Smooth muscle cell (in vitro differentiated cells): ENCODE measurements at regions not wholly inside any gene's neighbourhood (a gene's known extent, or its start where the extent isn't known, plus 50 kb on each side); places are given as distances from the start of the nearest gene placed in this dataset.
A peak's percentile ranks its signal among the peaks of the same experiment; 100 is the strongest.

Experiments used
- DNase-seq: peaks from one replicate; lab custom pipeline; 2025; ENCODE audit not compliant: unreplicated experiment; lab: John Stamatoyannopoulos, UW
- H2AFZ ChIP-seq: fragments of 200-600 bp; sonication (generic); 2 replicates; pipeline ENCODE4 v1.6.0; 2016; ENCODE audit warnings: antibody characterized with exemption, low read depth, mild to moderate bottlenecking
- H3F3A ChIP-seq: fragments of 200-600 bp; sonication (generic); 2 replicates; pipeline ENCODE4 v1.6.0; 2017; ENCODE audit warnings: antibody characterized with exemption, low read depth
- H3K27ac ChIP-seq: fragments of 200-600 bp; sonication (generic); 2 replicates; pipeline ENCODE4 v1.5.1; 2016; ENCODE audit warnings: low read depth, mild to moderate bottlenecking
- H3K27me3 ChIP-seq: fragments of 200-600 bp; sonication (generic); 2 replicates; pipeline ENCODE4 v1.6.1; 2016; ENCODE audit warnings: low read depth, mild to moderate bottlenecking
- H3K36me3 ChIP-seq: fragments of 200-600 bp; sonication (generic); 2 replicates; pipeline ENCODE4 v1.5.1; 2016; ENCODE audit warnings: low read depth
- H3K4me1 ChIP-seq: fragments of 200-600 bp; sonication (generic); 2 replicates; pipeline ENCODE4 v1.5.1; 2016; ENCODE audit warnings: low read depth
- H3K4me2 ChIP-seq: fragments of 200-600 bp; sonication (generic); 2 replicates; pipeline ENCODE4 v1.6.0; 2016; ENCODE audit warnings: mild to moderate bottlenecking
- H3K4me3 ChIP-seq: fragments of 200-600 bp; sonication (generic); 2 replicates; pipeline ENCODE4 v1.5.1; 2016; ENCODE audit warnings: mild to moderate bottlenecking
- H3K79me2 ChIP-seq: fragments of 200-600 bp; sonication (generic); 2 replicates; pipeline ENCODE4 v1.6.0; 2016; ENCODE audit warnings: low read depth, mild to moderate bottlenecking
- H3K9ac ChIP-seq: fragments of 200-600 bp; sonication (generic); 2 replicates; pipeline ENCODE4 v1.6.0; 2016; ENCODE audit warnings: low read depth
- H3K9me3 ChIP-seq: fragments of 200-600 bp; sonication (generic); replicated peaks from 2 replicates; pipeline ENCODE4 v1.5.1; 2016; ENCODE audit warnings: low read depth
- H4K20me1 ChIP-seq: fragments of 200-600 bp; sonication (generic); 2 replicates; pipeline ENCODE4 v1.6.0; 2016; ENCODE audit warnings: low read depth
- WGBS: methylation state at CpG from one replicate; pipeline ENCODE4 v1.1.7; 2016; ENCODE audit warnings: low lambda C conversion rate; 5-methylcytosine and 5-hydroxymethylcytosine counted together
- TF ChIP-seq, protein P1 (sequence below): fragments of 200-600 bp; sonication (generic); IDR thresholded peaks from 2 replicates; pipeline ENCODE4 v1.5.1; 2017; ENCODE audit warnings: borderline replicate concordance, mild to moderate bottlenecking, antibody characterized with exemption; ENCODE audit not compliant: insufficient read depth, poor library complexity, severe bottlenecking

DNA sequence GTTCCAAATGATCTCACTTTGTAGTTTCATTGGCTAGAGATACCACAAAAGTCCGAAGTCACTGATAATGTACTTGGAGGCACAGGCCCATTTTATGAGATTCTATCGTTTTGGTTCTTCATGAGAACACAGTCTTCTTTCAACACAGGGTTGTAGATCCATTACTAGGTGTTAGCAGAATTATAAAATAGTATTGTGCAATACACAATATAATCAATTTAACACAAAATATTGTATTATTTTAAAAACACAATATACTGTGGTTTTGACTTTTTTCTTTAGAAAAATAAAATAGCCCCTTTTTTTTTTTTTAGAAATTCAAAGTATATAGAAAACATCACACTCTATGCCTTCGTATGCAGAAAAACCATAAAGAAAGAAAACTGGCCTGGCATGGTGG lies 138.6 kb upstream of the TSC22D2 start:
- Histone ChIP-seq H4K20me1 (no peaks in the 10 kb centered on the region), H3K27me3 (no peaks in the 10 kb centered on the region), H3K27ac (no peak overlapping the region), H3F3A (peaks cover 10% of the 10 kb centered on the region), H3K9me3 (no peaks in the 10 kb centered on the region), H3K36me3 (no peaks in the 10 kb centered on the region), H2AFZ (no peak overlapping the region), H3K4me1 (no peaks in the 10 kb centered on the region), H3K79me2 (no peaks in the 10 kb centered on the region), H3K9ac (no peak overlapping the region), H3K4me2 (no peak overlapping the region), H3K4me3 (no peak overlapping the region)
- 44% methylated on average over 3 of the region's 3 CpGs for WGBS
- no peak for DNase-seq
- TF ChIP-seq, protein P1, sequence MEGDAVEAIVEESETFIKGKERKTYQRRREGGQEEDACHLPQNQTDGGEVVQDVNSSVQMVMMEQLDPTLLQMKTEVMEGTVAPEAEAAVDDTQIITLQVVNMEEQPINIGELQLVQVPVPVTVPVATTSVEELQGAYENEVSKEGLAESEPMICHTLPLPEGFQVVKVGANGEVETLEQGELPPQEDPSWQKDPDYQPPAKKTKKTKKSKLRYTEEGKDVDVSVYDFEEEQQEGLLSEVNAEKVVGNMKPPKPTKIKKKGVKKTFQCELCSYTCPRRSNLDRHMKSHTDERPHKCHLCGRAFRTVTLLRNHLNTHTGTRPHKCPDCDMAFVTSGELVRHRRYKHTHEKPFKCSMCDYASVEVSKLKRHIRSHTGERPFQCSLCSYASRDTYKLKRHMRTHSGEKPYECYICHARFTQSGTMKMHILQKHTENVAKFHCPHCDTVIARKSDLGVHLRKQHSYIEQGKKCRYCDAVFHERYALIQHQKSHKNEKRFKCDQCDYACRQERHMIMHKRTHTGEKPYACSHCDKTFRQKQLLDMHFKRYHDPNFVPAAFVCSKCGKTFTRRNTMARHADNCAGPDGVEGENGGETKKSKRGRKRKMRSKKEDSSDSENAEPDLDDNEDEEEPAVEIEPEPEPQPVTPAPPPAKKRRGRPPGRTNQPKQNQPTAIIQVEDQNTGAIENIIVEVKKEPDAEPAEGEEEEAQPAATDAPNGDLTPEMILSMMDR: no peak

DNA sequence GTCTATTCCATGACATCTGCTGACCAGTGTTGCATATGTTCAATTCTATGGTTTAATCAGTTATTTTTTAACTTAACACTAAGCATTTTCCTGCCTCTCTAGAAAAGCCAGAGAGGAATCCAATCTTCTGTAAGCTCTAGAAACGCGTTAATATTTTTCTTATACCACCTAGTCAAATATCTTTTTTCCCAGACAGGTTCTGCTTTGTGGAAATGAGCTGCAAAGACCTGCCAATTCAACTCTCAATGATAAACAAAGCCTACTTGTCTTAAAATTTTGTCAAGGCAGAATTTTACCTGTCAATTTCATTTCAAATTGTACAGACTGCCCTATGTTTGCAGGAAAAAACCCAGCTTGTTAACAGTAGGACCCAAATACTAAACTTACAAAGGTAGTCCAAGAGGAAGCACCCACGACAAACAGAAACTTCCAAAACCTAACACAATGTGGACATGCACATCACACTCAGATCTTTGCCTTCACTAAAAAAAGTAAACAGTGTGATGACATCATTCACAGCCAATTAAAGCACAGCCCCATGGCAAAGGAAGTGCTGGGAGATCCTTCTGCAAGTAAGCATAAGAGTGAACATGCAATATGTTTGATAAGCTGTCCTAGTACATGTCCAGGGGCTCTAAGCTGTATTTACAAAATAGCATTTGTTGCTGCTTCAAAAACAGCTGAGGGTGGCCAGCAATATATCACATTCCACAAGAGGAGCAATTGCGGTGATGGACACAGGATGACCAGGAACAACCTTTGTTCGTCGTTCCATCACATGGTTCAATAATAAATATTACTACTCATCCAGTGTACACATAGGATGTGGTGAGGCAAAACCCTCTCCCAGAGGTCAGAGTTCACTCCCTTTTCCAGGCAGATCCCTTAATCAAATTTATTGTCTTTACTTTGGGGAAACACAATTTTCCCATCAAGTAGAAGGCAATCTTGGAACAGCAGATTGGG lies 139.4 kb upstream of the TSC22D2 start:
- Histone ChIP-seq H3K79me2 (no peaks in the 10 kb centered on the region), H3K36me3 (no peaks in the 10 kb centered on the region), H3K27ac (no peak overlapping the region), H4K20me1 (no peaks in the 10 kb centered on the region), H3K4me1 (no peaks in the 10 kb centered on the region), H3F3A (peaks cover 10% of the 10 kb centered on the region), H3K4me2 (no peak overlapping the region), H3K4me3 (no peak overlapping the region), H3K27me3 (no peaks in the 10 kb centered on the region), H3K9me3 (no peaks in the 10 kb centered on the region), H3K9ac (no peak overlapping the region), H2AFZ (peak overlapping the region; percentile 80)
- WGBS: 77% methylated on average over 6 of the region's 6 CpGs
- TF ChIP-seq, protein P1: no peak
- DNase-seq: no peak

- H3K9me3 ChIP-seq: no peaks in the 10 kb centered on the region
- TF ChIP-seq, protein P1: no peak
- H3K27ac ChIP-seq: no peak overlapping the region
- no peak overlapping the region for H3K4me3 ChIP-seq
- no peak overlapping the region for H3K4me2 ChIP-seq
- DNase-seq: no peak
- WGBS: 91% methylated on average over 2 of the region's 2 CpGs
- no peaks in the 10 kb centered on the region for H3K36me3 ChIP-seq
- no peak overlapping the region for H3K9ac ChIP-seq
- H4K20me1 ChIP-seq: no peaks in the 10 kb centered on the region
- H3K79me2 ChIP-seq: no peaks in the 10 kb centered on the region
- H3K27me3 ChIP-seq: no peaks in the 10 kb centered on the region
- H2AFZ ChIP-seq: no peak overlapping the region
- H3F3A ChIP-seq: peaks cover 10% of the 10 kb centered on the region
- H3K4me1 ChIP-seq: no peaks in the 10 kb centered on the region
These were observed 140.8 kb upstream of the TSC22D2 start for GRCh38 chr3:150267288-150267687.
